Mesothelial cell of epicardium (in vitro differentiated cells): ENCODE measurements at regions not wholly inside any gene's neighbourhood (a gene's known extent, or its start where the extent isn't known, plus 50 kb on each side); places are given as distances from the start of the nearest gene placed in this dataset.
A peak's percentile ranks its signal among the peaks of the same experiment; 100 is the strongest.
"Not testable (repeated sequence)": the region's sequence is repeated elsewhere in the genome, so short reads cannot be mapped to it uniquely, and the experiment has no call there.

Source experiments
- DNase-seq, 2 experiments: peaks; one replicate each; pipeline ENCODE4 v3.0.0; 2021; ENCODE audit warnings: low spot score in 2 of 2; ENCODE audit not compliant: unreplicated experiment in 2 of 2
- H3K27ac Mint-ChIP-seq: 2 replicates; pipeline ENCODE4 v1.8.0; 2021; ENCODE audit warnings: mixed read lengths
- H3K27me3 Mint-ChIP-seq: 2 replicates; pipeline ENCODE4 v1.8.0; 2021; ENCODE audit warnings: low read depth, mixed read lengths
- H3K36me3 Mint-ChIP-seq: 2 replicates; pipeline ENCODE4 v1.8.0; 2021; ENCODE audit warnings: mixed read lengths
- H3K4me1 Mint-ChIP-seq: 2 replicates; pipeline ENCODE4 v1.8.0; 2021; ENCODE audit warnings: mixed read lengths
- H3K4me3 Mint-ChIP-seq: 2 replicates; pipeline ENCODE4 v1.8.0; 2021; ENCODE audit warnings: mild to moderate bottlenecking, moderate library complexity, mixed read lengths
- H3K9me3 Mint-ChIP-seq: 2 replicates; pipeline ENCODE4 v1.8.0; 2021; ENCODE audit warnings: mixed read lengths
- CTCF ChIP-seq: fragments of 200-600 bp; sonication (generic); IDR thresholded peaks from one replicate; pipeline ENCODE4 v1.5.0; 2021; ENCODE audit warnings: antibody characterized with exemption; ENCODE audit not compliant: unreplicated experiment

GRCh38 chr5:45893309-45893708 is 197.1 kb upstream of the HCN1 start:
- no peak for TF ChIP-seq CTCF
- Mint-ChIP-seq H3K27me3 (no peaks in the 10 kb centered on the region), H3K9me3 (peaks cover 54% of the 10 kb centered on the region), H3K27ac (no peak overlapping the region), H3K4me1 (no peaks in the 10 kb centered on the region), H3K36me3 (no peaks in the 10 kb centered on the region), H3K4me3 (no peak overlapping the region)
- DNase-seq, result no peak

- not testable (repeated sequence) for H3K4me3 Mint-ChIP-seq, H3K36me3 Mint-ChIP-seq, H3K27ac Mint-ChIP-seq, H3K27me3 Mint-ChIP-seq, H3K4me1 Mint-ChIP-seq
- DNase-seq, result peak in 1 of 2 experiments; percentile 30
- peaks cover 61% of the 10 kb centered on the region for H3K9me3 Mint-ChIP-seq
Measured at GRCh38 chr5:45890441-45891080, 194.4 kb upstream of the HCN1 start.

- H3K4me1 Mint-ChIP-seq, result no peaks in the 10 kb centered on the region
- DNase-seq, result no peak
- H3K36me3 Mint-ChIP-seq, result no peaks in the 10 kb centered on the region
- no peaks in the 10 kb centered on the region for H3K27me3 Mint-ChIP-seq
- no peak for TF ChIP-seq CTCF
- no peak overlapping the region for H3K4me3 Mint-ChIP-seq
- H3K9me3 Mint-ChIP-seq, result peaks cover 72% of the 10 kb centered on the region
- H3K27ac Mint-ChIP-seq, result no peak overlapping the region
Measured at GRCh38 chr5:45862763-45863162, 166.6 kb upstream of the HCN1 start.

GRCh38 chr5:45847877-45848276 is 151.7 kb upstream of the HCN1 start:
- Mint-ChIP-seq H3K36me3 (no peaks in the 10 kb centered on the region), H3K27me3 (no peaks in the 10 kb centered on the region), H3K9me3 (peaks cover 47% of the 10 kb centered on the region), H3K4me1 (no peaks in the 10 kb centered on the region), H3K27ac (no peak overlapping the region), H3K4me3 (no peak overlapping the region)
- TF ChIP-seq CTCF, result no peak
- no peak for DNase-seq

- H3K9me3 Mint-ChIP-seq, result peaks cover 66% of the 10 kb centered on the region
- H3K4me3 Mint-ChIP-seq, result no peak overlapping the region
- H3K36me3 Mint-ChIP-seq, result no peaks in the 10 kb centered on the region
- H3K27ac Mint-ChIP-seq, result no peak overlapping the region
- no peak for DNase-seq
- TF ChIP-seq CTCF, result no peak
- H3K27me3 Mint-ChIP-seq, result no peaks in the 10 kb centered on the region
- no peaks in the 10 kb centered on the region for H3K4me1 Mint-ChIP-seq
Measured at GRCh38 chr5:45826055-45826454, 129.9 kb upstream of the HCN1 start.

- no peak for TF ChIP-seq CTCF
Measured at GRCh38 chr5:45800331-45800730, 104.2 kb upstream of the HCN1 start.

More at GRCh38 chr5:45800331-45800730, 104.2 kb upstream of the HCN1 start:
- DNase-seq, result no peak
- Mint-ChIP-seq H3K27ac (no peak overlapping the region), H3K4me1 (no peaks in the 10 kb centered on the region), H3K27me3 (no peaks in the 10 kb centered on the region), H3K36me3 (no peaks in the 10 kb centered on the region), H3K4me3 (no peak overlapping the region), H3K9me3 (peaks cover 53% of the 10 kb centered on the region)
